Adrenal gland (tissue), 5 donors: ENCODE measurements at regions not wholly inside any gene's neighbourhood (a gene's known extent, or its start where the extent isn't known, plus 50 kb on each side); places are given as distances from the start of the nearest gene placed in this dataset.

ENCODE experiments used
- CTCF ChIP-seq, 6 experiments: fragments of 450-650 bp in 4 of 6; fragments of 200-600 bp in 2 of 6; sonication (generic) in 1 of 6; IDR thresholded peaks; 1 replicate in 5 of 6; 2 replicates in 1 of 6; pipeline versions ENCODE4 v1.5.1 to v1.8.0; 2016 to 2021; ENCODE audit warnings: antibody characterized with exemption in 6 of 6, mild to moderate bottlenecking in 2 of 6, moderate library complexity in 1 of 6
- POLR2A ChIP-seq, 2 donors: fragments of 450-650 bp; IDR thresholded peaks; one replicate each; pipeline ENCODE4 v1.6.1; 2017; ENCODE audit warnings: antibody characterized with exemption in 2 of 2, mild to moderate bottlenecking in 2 of 2, moderate library complexity in 1 of 2
- donor health status: DM: no; HTN: no; CAD: no.

GRCh38 chr4:28508636-28509035 is 1648.0 kb downstream of the STIM2 start:
- no peak for TF ChIP-seq CTCF (IDR thresholded peaks at IDR 0.05)
- TF ChIP-seq POLR2A (IDR thresholded peaks at IDR 0.05), result no peak
